BE2C (cell line): ENCODE measurements at regions not wholly inside any gene's neighbourhood (a gene's known extent, or its start where the extent isn't known, plus 50 kb on each side); places are given as distances from the start of the nearest gene placed in this dataset.

Experiments used
- DNase-seq: peaks from one replicate; pipeline ENCODE4 v3.0.0-alpha.2; 2020
- H3K27me3 ChIP-seq: fragments of 250-450 bp; sonication (Bioruptor Pico); 2 replicates; pipeline ENCODE4 v1.5.1; 2020; ENCODE audit warnings: mild to moderate bottlenecking
- H3K36me3 ChIP-seq: fragments of 250-450 bp; sonication (Bioruptor Pico); 2 replicates; pipeline ENCODE4 v1.5.1; 2020; ENCODE audit warnings: mild to moderate bottlenecking
- H3K4me1 ChIP-seq: fragments of 250-450 bp; sonication (Bioruptor Pico); 2 replicates; pipeline ENCODE4 v1.5.1; 2020
- H3K4me3 ChIP-seq: 2 replicates; pipeline ENCODE4 v1.5.1; 2011; ENCODE audit warnings: low read depth, low read length
- H3K9me3 ChIP-seq: fragments of 250-450 bp; sonication (Bioruptor Pico); 2 replicates; pipeline ENCODE4 v1.5.1; 2020
- CTCF ChIP-seq: IDR thresholded peaks from 2 replicates; pipeline ENCODE4 v1.5.1; 2012; ENCODE audit warnings: mild to moderate bottlenecking, low read depth, low read length

GRCh38 chr14:38311655-38312054 lies 55.8 kb upstream of the CLEC14A start:
- no peaks in the 10 kb centered on the region for H3K9me3 ChIP-seq
- no peaks in the 10 kb centered on the region for H3K27me3 ChIP-seq
- H3K36me3 ChIP-seq = no peaks in the 10 kb centered on the region
- TF ChIP-seq CTCF = no peak
- no peaks in the 10 kb centered on the region for H3K4me1 ChIP-seq
- no peak for DNase-seq
- H3K4me3 ChIP-seq = no peak overlapping the region

- no peaks in the 10 kb centered on the region for H3K27me3 ChIP-seq
These were observed 54.6 kb upstream of the CLEC14A start for GRCh38 chr14:38310420-38310995.

GRCh38 chr14:38309522-38310277 lies 53.8 kb upstream of the CLEC14A start:
- TF ChIP-seq CTCF = no peak
- no peak overlapping the region for H3K4me3 ChIP-seq
- DNase-seq = no peak
- no peaks in the 10 kb centered on the region for H3K9me3 ChIP-seq
- no peaks in the 10 kb centered on the region for H3K4me1 ChIP-seq
- no peaks in the 10 kb centered on the region for H3K27me3 ChIP-seq
- H3K36me3 ChIP-seq = no peaks in the 10 kb centered on the region

More at GRCh38 chr14:38310420-38310995, 54.6 kb upstream of the CLEC14A start:
- Histone ChIP-seq H3K9me3 (no peaks in the 10 kb centered on the region), H3K36me3 (no peaks in the 10 kb centered on the region), H3K4me3 (no peak overlapping the region), H3K4me1 (no peaks in the 10 kb centered on the region)
- no peak for DNase-seq
- TF ChIP-seq CTCF = no peak
